ENCODE measurements at regions not wholly inside any gene's neighbourhood (a gene's known extent, or its start where the extent isn't known, plus 50 kb on each side); places are given as distances from the start of the nearest gene placed in this dataset.

DNA sequence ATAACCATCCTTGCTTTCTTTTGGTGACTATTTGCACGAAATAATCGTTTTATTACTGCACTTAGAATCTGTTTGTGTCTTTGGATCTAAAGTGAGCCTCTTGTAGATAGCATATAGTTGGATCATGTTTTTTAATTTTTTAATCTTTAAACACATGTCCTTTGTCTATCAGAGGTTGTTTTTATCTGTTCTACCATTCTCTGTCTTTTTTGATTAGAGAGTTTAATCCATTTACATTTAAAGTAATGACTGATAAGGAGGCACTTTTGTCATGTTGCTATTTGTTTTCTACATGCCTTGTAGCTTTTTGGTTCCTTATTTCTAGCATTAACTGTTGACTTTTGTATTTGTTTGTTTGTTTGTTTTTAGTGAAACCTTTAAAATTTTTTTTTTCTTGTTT is 506.2 kb upstream of the RGS6 start:
- ChIA-PET CTCF (no interaction called here), POLR2A (ENCODE audit: unreplicated experiment) (no interaction called here)
- H3K36me3 ChIP-seq (ENCODE audit: low read depth, low read length) = peaks cover 38% of the 10 kb centered on the region
- no peak overlapping the region for H2AFZ ChIP-seq (ENCODE audit: low read length)
- H3K27ac ChIP-seq (ENCODE audit: low read length) = no peak overlapping the region
- no peak overlapping the region for H3K4me2 ChIP-seq (ENCODE audit: low read length)
- H4K20me1 ChIP-seq (ENCODE audit: low read length) = no peaks in the 10 kb centered on the region
- H3K9me2 ChIP-seq (replicated peaks; ENCODE audit: low read length) = no peaks in the 10 kb centered on the region
- peaks cover 17% of the 10 kb centered on the region for H3K9me3 ChIP-seq (ENCODE audit: low read length)
- no peaks in the 10 kb centered on the region for H3F3A ChIP-seq (ENCODE audit: low read length, unreplicated experiment)
- intact Hi-C loops (cut with micrococcal nuclease) = no loop called here
- ATAC-seq (no peak), DNase-seq (no peak)
- TF ChIP-seq EZH2phosphoT487 (IDR thresholded peaks at IDR 0.05; ENCODE audit: borderline replicate concordance, low read length) (no peak), EZH2 (IDR thresholded peaks at IDR 0.05; ENCODE audit: low read length, unreplicated experiment) (no peak)
- TF ChIP-seq, protein P1, sequence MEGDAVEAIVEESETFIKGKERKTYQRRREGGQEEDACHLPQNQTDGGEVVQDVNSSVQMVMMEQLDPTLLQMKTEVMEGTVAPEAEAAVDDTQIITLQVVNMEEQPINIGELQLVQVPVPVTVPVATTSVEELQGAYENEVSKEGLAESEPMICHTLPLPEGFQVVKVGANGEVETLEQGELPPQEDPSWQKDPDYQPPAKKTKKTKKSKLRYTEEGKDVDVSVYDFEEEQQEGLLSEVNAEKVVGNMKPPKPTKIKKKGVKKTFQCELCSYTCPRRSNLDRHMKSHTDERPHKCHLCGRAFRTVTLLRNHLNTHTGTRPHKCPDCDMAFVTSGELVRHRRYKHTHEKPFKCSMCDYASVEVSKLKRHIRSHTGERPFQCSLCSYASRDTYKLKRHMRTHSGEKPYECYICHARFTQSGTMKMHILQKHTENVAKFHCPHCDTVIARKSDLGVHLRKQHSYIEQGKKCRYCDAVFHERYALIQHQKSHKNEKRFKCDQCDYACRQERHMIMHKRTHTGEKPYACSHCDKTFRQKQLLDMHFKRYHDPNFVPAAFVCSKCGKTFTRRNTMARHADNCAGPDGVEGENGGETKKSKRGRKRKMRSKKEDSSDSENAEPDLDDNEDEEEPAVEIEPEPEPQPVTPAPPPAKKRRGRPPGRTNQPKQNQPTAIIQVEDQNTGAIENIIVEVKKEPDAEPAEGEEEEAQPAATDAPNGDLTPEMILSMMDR (conservative IDR thresholded peaks at IDR 0.05; ENCODE audit: low read depth, low read length) = no peak
- no peak overlapping the region for H3K9ac ChIP-seq (ENCODE audit: low read length)
- no peak overlapping the region for H3K4me3 ChIP-seq (ENCODE audit: low read length)
- H3K4me1 ChIP-seq (ENCODE audit: insufficient read depth, low read length) = no peaks in the 10 kb centered on the region
- BruUV-seq (replicated peaks) = no TSS peak
- peaks cover 57% of the 10 kb centered on the region for H3K79me2 ChIP-seq (ENCODE audit: low read length)
- H3K27me3 ChIP-seq (ENCODE audit: low read length) = no peaks in the 10 kb centered on the region

DNA sequence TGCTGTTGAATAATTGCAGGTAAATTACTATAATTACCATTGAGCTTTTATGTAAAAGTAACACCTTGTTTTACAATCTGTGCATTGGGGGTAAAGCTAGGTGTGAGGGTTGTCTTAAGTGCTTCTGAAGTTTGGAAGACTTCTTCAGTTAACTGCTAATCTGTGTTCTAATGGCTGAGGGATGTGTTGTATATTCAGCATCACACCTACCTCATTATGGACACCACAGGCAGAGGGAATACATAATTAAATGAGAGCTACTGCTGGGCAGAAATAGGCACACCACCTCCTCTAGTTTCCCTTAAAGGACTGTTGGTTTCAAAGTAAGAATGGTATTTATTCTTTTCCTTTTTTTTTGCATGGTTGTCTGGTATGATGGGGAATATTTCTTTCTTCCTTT is 502.3 kb upstream of the RGS6 start:
- H3K4me2 ChIP-seq (ENCODE audit: low read length) = no peak overlapping the region
- DNase-seq = no peak
- intact Hi-C loops (cut with micrococcal nuclease) = no loop called here
- H3K9me3 ChIP-seq (ENCODE audit: low read length) = peaks cover 12% of the 10 kb centered on the region
- no peaks in the 10 kb centered on the region for H4K20me1 ChIP-seq (ENCODE audit: low read length)
- ATAC-seq = no peak
- no peaks in the 10 kb centered on the region for H3K27me3 ChIP-seq (ENCODE audit: low read length)
- no peaks in the 10 kb centered on the region for H3F3A ChIP-seq (ENCODE audit: low read length, unreplicated experiment)
- no peak overlapping the region for H2AFZ ChIP-seq (ENCODE audit: low read length)
- no peaks in the 10 kb centered on the region for H3K9me2 ChIP-seq (replicated peaks; ENCODE audit: low read length)
- peaks cover 80% of the 10 kb centered on the region for H3K79me2 ChIP-seq (ENCODE audit: low read length)
- no TSS peak for BruUV-seq (replicated peaks)
- H3K4me3 ChIP-seq (ENCODE audit: low read length) = no peak overlapping the region
- ChIA-PET CTCF (no interaction called here), POLR2A (ENCODE audit: unreplicated experiment) (interaction anchor here (0.6 kb wide), 1 partner anchor 87 kb away, joined by 3 read pairs; no protein-coding TSS in a partner anchor)
- H3K27ac ChIP-seq (ENCODE audit: low read length) = no peak overlapping the region
- no peaks in the 10 kb centered on the region for H3K4me1 ChIP-seq (ENCODE audit: insufficient read depth, low read length)
- H3K9ac ChIP-seq (ENCODE audit: low read length) = no peak overlapping the region
- peaks cover 18% of the 10 kb centered on the region for H3K36me3 ChIP-seq (ENCODE audit: low read depth, low read length)
- TF ChIP-seq EZH2 (IDR thresholded peaks at IDR 0.05; ENCODE audit: low read length, unreplicated experiment) = no peak

- Histone ChIP-seq H3F3A (ENCODE audit: low read length, unreplicated experiment) (no peaks in the 10 kb centered on the region), H3K9ac (ENCODE audit: low read length) (no peak overlapping the region), H4K20me1 (ENCODE audit: low read length) (no peaks in the 10 kb centered on the region), H3K9me3 (ENCODE audit: low read length) (peaks cover 8% of the 10 kb centered on the region), H3K36me3 (ENCODE audit: low read depth, low read length) (peaks cover 14% of the 10 kb centered on the region), H3K4me1 (ENCODE audit: insufficient read depth, low read length) (no peaks in the 10 kb centered on the region), H3K9me2 (replicated peaks; ENCODE audit: low read length) (no peaks in the 10 kb centered on the region), H2AFZ (ENCODE audit: low read length) (no peak overlapping the region), H3K27ac (ENCODE audit: low read length) (no peak overlapping the region), H3K4me3 (ENCODE audit: low read length) (no peak overlapping the region), H3K27me3 (ENCODE audit: low read length) (no peaks in the 10 kb centered on the region), H3K79me2 (ENCODE audit: low read length) (peaks cover 77% of the 10 kb centered on the region), H3K4me2 (ENCODE audit: low read length) (no peak overlapping the region)
- POLR2A ChIA-PET (ENCODE audit: unreplicated experiment) = no interaction called here
- CTCF ChIA-PET = no interaction called here
- ATAC-seq (no peak), DNase-seq (no peak)
- BruUV-seq (replicated peaks) = no TSS peak
- TF ChIP-seq EZH2 (IDR thresholded peaks at IDR 0.05; ENCODE audit: low read length, unreplicated experiment) (no peak), EZH2phosphoT487 (IDR thresholded peaks at IDR 0.05; ENCODE audit: borderline replicate concordance, low read length) (no peak)
- TF ChIP-seq, protein P1 (conservative IDR thresholded peaks at IDR 0.05; ENCODE audit: low read depth, low read length) = no peak
- intact Hi-C loops (cut with micrococcal nuclease) = no loop called here
Measured at GRCh38 chr14:71430321-71430677, 501.9 kb upstream of the RGS6 start.
